Neural cell (in vitro differentiated cells): ENCODE measurements at regions not wholly inside any gene's neighbourhood (a gene's known extent, or its start where the extent isn't known, plus 50 kb on each side); places are given as distances from the start of the nearest gene placed in this dataset.

Experiments used
- CTCF ChIP-seq: fragments of 450-650 bp; IDR thresholded peaks from 2 replicates; pipeline ENCODE4 v1.5.1; 2014; ENCODE audit warnings: antibody characterized with exemption, mild to moderate bottlenecking, moderate library complexity; ENCODE audit not compliant: poor library complexity, severe bottlenecking
- EZH2 ChIP-seq: fragments of 200-600, 300-800 bp; shearing (Covaris generic), sonication (generic); IDR thresholded peaks from 2 replicates; pipeline ENCODE4 v1.6.1; 2014; ENCODE audit warnings: antibody characterized with exemption, low read length, borderline replicate concordance, mild to moderate bottlenecking; ENCODE audit not compliant: insufficient read depth, poor library complexity, severe bottlenecking

GRCh38 chr3:76610150-76610549 lies 429.7 kb upstream of the ROBO2 start:
- no peak for TF ChIP-seq CTCF
- TF ChIP-seq EZH2, result no peak
